ENCODE measurements at regions not wholly inside any gene's neighbourhood (a gene's known extent, or its start where the extent isn't known, plus 50 kb on each side); places are given as distances from the start of the nearest gene placed in this dataset.

- no peak for TF ChIP-seq EZH2 (IDR thresholded peaks at IDR 0.05; ENCODE audit: insufficient read depth, poor library complexity, severe bottlenecking)
- TF ChIP-seq EZH2phosphoT487 (IDR thresholded peaks at IDR 0.05; ENCODE audit: insufficient read depth, low read depth), result no peak
Measured at GRCh38 chr1:213678753-213679152, 309.0 kb upstream of the PROX1 start.

Measured in GM23248 (cell line).